ENCODE measurements at regions not wholly inside any gene's neighbourhood (a gene's known extent, or its start where the extent isn't known, plus 50 kb on each side); places are given as distances from the start of the nearest gene placed in this dataset.

GRCh38 chr20:22466447-22467171, 117.8 kb downstream of the FOXA2 start:
- TF ChIP-seq, protein P1, sequence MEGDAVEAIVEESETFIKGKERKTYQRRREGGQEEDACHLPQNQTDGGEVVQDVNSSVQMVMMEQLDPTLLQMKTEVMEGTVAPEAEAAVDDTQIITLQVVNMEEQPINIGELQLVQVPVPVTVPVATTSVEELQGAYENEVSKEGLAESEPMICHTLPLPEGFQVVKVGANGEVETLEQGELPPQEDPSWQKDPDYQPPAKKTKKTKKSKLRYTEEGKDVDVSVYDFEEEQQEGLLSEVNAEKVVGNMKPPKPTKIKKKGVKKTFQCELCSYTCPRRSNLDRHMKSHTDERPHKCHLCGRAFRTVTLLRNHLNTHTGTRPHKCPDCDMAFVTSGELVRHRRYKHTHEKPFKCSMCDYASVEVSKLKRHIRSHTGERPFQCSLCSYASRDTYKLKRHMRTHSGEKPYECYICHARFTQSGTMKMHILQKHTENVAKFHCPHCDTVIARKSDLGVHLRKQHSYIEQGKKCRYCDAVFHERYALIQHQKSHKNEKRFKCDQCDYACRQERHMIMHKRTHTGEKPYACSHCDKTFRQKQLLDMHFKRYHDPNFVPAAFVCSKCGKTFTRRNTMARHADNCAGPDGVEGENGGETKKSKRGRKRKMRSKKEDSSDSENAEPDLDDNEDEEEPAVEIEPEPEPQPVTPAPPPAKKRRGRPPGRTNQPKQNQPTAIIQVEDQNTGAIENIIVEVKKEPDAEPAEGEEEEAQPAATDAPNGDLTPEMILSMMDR (IDR thresholded peaks at IDR 0.05; ENCODE audit: insufficient read depth, low read length, poor library complexity, severe bottlenecking) = no peak
- no peak for TF ChIP-seq EZH2phosphoT487 (conservative IDR thresholded peaks at IDR 0.05; ENCODE audit: low read length)
